ENCODE measurements at regions not wholly inside any gene's neighbourhood (a gene's known extent, or its start where the extent isn't known, plus 50 kb on each side); places are given as distances from the start of the nearest gene placed in this dataset.

- no peak for TF ChIP-seq CTCF (IDR thresholded peaks at IDR 0.05; ENCODE audit: control extremely low read depth, extremely low read depth, low read depth, missing control alignments)
- ChIA-PET POLR2A (no interaction called here), CTCF (interaction anchor here (0.9 kb wide), 1 partner anchor 15 kb away, joined by 3 read pairs; no protein-coding TSS in a partner anchor)
- no peak for DNase-seq (ENCODE audit: extremely low spot score)
These were observed 163.3 kb downstream of the ETS2 start for GRCh38 chr21:38968887-38969543.

- CTCF ChIA-PET, result interaction anchor here (1.0 kb wide), 1 partner anchor 10 kb away, joined by 3 read pairs; no protein-coding TSS in a partner anchor
- no peak for DNase-seq (ENCODE audit: extremely low spot score)
- no peak for TF ChIP-seq CTCF (IDR thresholded peaks at IDR 0.05; ENCODE audit: control extremely low read depth, extremely low read depth, low read depth, missing control alignments)
- POLR2A ChIA-PET, result no interaction called here
These were observed 160.3 kb downstream of the ETS2 start for GRCh38 chr21:38965910-38966504.

DNA sequence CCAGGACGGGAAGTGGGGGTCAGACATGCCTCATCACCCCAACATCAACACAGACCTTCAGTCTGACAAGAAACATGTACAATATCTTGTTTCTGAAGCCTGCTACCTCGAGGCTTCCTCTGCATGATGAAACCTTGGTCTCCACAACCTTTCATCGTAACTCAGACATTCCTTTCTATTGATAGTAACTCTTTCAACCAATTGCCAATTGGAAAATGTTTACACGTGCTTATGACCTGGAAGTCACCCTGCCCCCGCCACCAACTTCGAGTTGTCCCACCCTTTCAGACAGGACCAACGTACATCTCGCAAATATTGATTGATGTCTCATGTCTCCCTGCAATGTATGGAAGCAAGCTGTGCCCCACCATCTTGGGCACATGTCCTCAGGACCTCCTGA lies 159.5 kb downstream of the ETS2 start:
- TF ChIP-seq CTCF (IDR thresholded peaks at IDR 0.05; ENCODE audit: control extremely low read depth, extremely low read depth, low read depth, missing control alignments), result no peak
- ChIA-PET CTCF (interaction anchor here (1.0 kb wide), 1 partner anchor 9 kb away, joined by 3 read pairs; no protein-coding TSS in a partner anchor), POLR2A (no interaction called here)
- no peak for DNase-seq (ENCODE audit: extremely low spot score)

DNA sequence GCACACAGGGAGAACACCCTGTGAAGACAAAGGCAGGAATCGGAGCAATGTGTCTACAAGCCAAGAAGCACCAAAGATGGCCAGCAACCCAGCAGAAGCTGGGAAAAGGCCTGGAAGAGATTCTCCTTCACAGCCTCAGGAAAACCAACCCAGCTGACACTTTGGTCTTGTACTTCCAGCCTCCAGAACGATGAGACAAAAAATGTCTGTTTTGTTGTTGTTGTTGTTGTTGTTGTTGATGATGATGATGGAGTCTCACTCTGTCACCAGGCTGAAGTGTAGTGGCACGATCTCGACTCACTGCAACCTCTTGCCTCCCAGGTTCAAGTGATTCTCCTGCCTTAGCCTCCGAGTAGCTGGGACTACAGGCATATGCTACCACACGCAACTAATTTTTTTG lies 157.3 kb downstream of the ETS2 start:
- no peak for DNase-seq (ENCODE audit: extremely low spot score)
- CTCF ChIA-PET, result no interaction called here
- no peak for TF ChIP-seq CTCF (IDR thresholded peaks at IDR 0.05; ENCODE audit: control extremely low read depth, extremely low read depth, low read depth, missing control alignments)
- POLR2A ChIA-PET, result no interaction called here

- no peak for TF ChIP-seq CTCF (IDR thresholded peaks at IDR 0.05; ENCODE audit: control extremely low read depth, extremely low read depth, low read depth, missing control alignments)
- no peak for DNase-seq (ENCODE audit: extremely low spot score)
- CTCF ChIA-PET, result interaction anchor here (1.9 kb wide), 1 partner anchor 16 kb away, joined by 4 read pairs; no protein-coding TSS in a partner anchor
- POLR2A ChIA-PET, result no interaction called here
These were observed 154.5 kb downstream of the ETS2 start for GRCh38 chr21:38960251-38960650.

- ChIA-PET CTCF (interaction anchor here (1.9 kb wide), 1 partner anchor 17 kb away, joined by 4 read pairs; no protein-coding TSS in a partner anchor), POLR2A (no interaction called here)
- no peak for TF ChIP-seq CTCF (IDR thresholded peaks at IDR 0.05; ENCODE audit: control extremely low read depth, extremely low read depth, low read depth, missing control alignments)
- DNase-seq (ENCODE audit: extremely low spot score), result no peak
These were observed 153.9 kb downstream of the ETS2 start for GRCh38 chr21:38959692-38960061.
